Calu3 (cell line): ENCODE measurements at regions not wholly inside any gene's neighbourhood (a gene's known extent, or its start where the extent isn't known, plus 50 kb on each side); places are given as distances from the start of the nearest gene placed in this dataset.

Experiments used
- BruUV-seq: library from RNA; stranded (reverse); fragments of 400-500 nt; replicated peaks from 2 replicates; lab custom pipeline; 2021; lab: Mats Ljungman, UMichigan
- CTCF ChIA-PET: fragments of 300-600 bp; sonication (Branson Sonifier 250); formaldehyde crosslinking; loops from one replicate; lab custom pipeline; 2022; ENCODE audit warnings: antibody characterized with exemption; lab: Charles Lee
- DNase-seq: peaks from one replicate; pipeline ENCODE4 v3.0.0; 2022
- H3K27ac Mint-ChIP-seq: one replicate; pipeline ENCODE4 v1.8.0; 2022; ENCODE audit warnings: mixed read lengths; ENCODE audit not compliant: unreplicated experiment
- H3K27me3 Mint-ChIP-seq: one replicate; pipeline ENCODE4 v1.8.0; 2022; ENCODE audit warnings: mixed read lengths; ENCODE audit not compliant: unreplicated experiment
- H3K36me3 Mint-ChIP-seq: one replicate; pipeline ENCODE4 v1.8.0; 2022; ENCODE audit warnings: mild to moderate bottlenecking, moderate library complexity, mixed read lengths; ENCODE audit not compliant: insufficient read depth, unreplicated experiment
- H3K4me1 Mint-ChIP-seq: one replicate; pipeline ENCODE4 v1.8.0; 2022; ENCODE audit warnings: mild to moderate bottlenecking, low read depth, mixed read lengths; ENCODE audit not compliant: unreplicated experiment
- H3K4me3 Mint-ChIP-seq: one replicate; pipeline ENCODE4 v1.8.0; 2022; ENCODE audit warnings: mild to moderate bottlenecking, low read depth, moderate library complexity, mixed read lengths; ENCODE audit not compliant: unreplicated experiment
- H3K9me3 Mint-ChIP-seq: one replicate; pipeline ENCODE4 v1.8.0; 2022; ENCODE audit warnings: low read depth, mixed read lengths; ENCODE audit not compliant: unreplicated experiment
- intact Hi-C: fragments of 100-400 bp; cut with micrococcal nuclease; formaldehyde crosslinking; loops from one replicate; pipeline ENCODE4 v1.10.0; 2022; ENCODE audit not compliant: unreplicated experiment
- TF ChIP-seq, protein P1 (sequence below): fragments of 200-600 bp; IDR thresholded peaks from one replicate; pipeline ENCODE4 v1.8.0; 2022; ENCODE audit warnings: antibody characterized with exemption; ENCODE audit not compliant: unreplicated experiment

DNA sequence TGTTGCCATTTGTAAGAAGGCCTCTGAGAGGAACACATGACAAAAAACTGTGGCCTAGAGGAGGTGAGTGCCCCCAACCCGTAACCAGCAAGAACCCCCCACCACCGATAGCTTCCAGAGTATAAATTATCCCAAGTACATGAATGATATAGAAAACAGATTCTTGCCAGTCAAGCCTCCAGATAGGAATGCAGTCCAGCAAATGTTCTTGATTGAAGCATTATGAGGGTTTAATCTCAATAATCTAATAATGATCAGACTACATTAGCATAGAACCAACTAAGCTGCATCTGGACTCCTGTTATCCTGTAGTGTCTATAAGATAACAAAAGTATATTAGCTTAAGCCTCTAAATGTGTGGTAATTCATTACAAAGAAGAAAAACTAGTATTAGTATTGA is 908.9 kb upstream of the ATXN8OS start:
- peaks cover 17% of the 10 kb centered on the region for H3K4me1 Mint-ChIP-seq
- no peak for DNase-seq
- H3K27ac Mint-ChIP-seq = no peak overlapping the region
- H3K36me3 Mint-ChIP-seq = no peaks in the 10 kb centered on the region
- no peaks in the 10 kb centered on the region for H3K27me3 Mint-ChIP-seq
- CTCF ChIA-PET = no interaction called here
- BruUV-seq = no TSS peak
- no peak overlapping the region for H3K4me3 Mint-ChIP-seq
- TF ChIP-seq, protein P1, sequence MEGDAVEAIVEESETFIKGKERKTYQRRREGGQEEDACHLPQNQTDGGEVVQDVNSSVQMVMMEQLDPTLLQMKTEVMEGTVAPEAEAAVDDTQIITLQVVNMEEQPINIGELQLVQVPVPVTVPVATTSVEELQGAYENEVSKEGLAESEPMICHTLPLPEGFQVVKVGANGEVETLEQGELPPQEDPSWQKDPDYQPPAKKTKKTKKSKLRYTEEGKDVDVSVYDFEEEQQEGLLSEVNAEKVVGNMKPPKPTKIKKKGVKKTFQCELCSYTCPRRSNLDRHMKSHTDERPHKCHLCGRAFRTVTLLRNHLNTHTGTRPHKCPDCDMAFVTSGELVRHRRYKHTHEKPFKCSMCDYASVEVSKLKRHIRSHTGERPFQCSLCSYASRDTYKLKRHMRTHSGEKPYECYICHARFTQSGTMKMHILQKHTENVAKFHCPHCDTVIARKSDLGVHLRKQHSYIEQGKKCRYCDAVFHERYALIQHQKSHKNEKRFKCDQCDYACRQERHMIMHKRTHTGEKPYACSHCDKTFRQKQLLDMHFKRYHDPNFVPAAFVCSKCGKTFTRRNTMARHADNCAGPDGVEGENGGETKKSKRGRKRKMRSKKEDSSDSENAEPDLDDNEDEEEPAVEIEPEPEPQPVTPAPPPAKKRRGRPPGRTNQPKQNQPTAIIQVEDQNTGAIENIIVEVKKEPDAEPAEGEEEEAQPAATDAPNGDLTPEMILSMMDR = no peak
- intact Hi-C loops = no loop called here
- H3K9me3 Mint-ChIP-seq = no peaks in the 10 kb centered on the region

DNA sequence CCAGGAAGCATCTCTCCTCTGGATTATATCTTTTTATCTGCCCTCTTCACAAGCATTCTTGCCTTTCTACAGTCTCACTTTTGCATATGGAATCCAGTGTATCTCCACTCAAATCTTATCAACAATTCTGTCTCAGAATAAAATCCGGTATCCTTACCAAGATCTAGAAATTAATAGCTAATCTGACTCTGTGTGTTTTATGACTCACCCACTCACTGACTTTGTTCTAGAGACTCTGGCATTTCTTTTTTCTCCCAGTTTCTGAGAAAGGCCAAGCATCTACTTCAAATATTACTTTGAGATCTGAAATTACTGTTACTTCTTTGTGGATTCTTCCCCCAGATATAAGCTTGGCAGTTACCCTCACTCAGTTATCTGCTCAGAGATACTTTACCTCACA is 913.5 kb upstream of the ATXN8OS start:
- Mint-ChIP-seq H3K36me3 (no peaks in the 10 kb centered on the region), H3K27me3 (no peaks in the 10 kb centered on the region), H3K9me3 (no peaks in the 10 kb centered on the region), H3K27ac (no peak overlapping the region), H3K4me3 (no peak overlapping the region), H3K4me1 (peaks cover 21% of the 10 kb centered on the region)
- CTCF ChIA-PET = interaction anchor here (1.0 kb wide), 1 partner anchor 44 kb away, joined by 3 read pairs; no protein-coding TSS in a partner anchor
- TF ChIP-seq, protein P1 = no peak
- no peak for DNase-seq
- intact Hi-C loops = no loop called here
- BruUV-seq = no TSS peak

DNA sequence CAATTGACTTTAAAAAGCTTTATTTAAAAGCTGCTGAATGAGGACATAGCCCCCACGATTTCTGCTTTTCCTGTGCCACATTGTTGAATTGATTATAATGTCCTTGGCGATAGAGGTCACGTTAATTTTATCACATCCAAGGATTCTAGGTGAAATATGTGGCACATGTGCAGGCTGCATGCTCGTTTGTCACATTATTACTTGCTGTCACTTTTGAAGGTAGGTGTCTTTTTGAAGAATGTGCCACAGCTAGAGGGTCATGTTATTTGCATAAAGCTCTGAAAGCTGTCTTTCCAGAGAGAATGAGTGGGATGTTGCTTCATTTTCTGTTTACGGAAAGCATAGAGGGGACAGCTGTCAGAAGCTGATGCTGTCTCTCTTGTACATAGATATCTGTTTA is 927.6 kb upstream of the ATXN8OS start:
- H3K4me1 Mint-ChIP-seq = no peaks in the 10 kb centered on the region
- TF ChIP-seq, protein P1 = no peak
- intact Hi-C loops = no loop called here
- no peaks in the 10 kb centered on the region for H3K36me3 Mint-ChIP-seq
- no peak overlapping the region for H3K4me3 Mint-ChIP-seq
- H3K27me3 Mint-ChIP-seq = no peaks in the 10 kb centered on the region
- no TSS peak for BruUV-seq
- H3K27ac Mint-ChIP-seq = no peak overlapping the region
- no peaks in the 10 kb centered on the region for H3K9me3 Mint-ChIP-seq
- CTCF ChIA-PET = no interaction called here
- no peak for DNase-seq

DNA sequence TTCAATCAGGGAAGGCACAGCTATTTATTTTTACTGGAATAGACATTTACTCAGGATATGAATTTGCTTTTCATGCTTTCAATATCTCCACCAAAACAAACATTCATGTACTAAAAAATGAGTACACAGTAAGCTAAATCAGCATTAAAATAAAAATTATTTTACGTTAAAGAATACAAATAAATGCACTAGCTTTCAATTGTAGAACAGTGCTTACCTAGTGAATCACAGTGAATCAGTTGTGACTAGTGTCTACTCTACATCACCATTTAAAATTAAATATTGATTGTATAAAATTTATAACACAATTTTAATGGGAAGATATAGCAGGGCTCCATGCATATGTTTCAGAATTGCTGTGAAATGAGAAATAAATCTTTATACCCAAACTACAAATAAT is 929.6 kb upstream of the ATXN8OS start:
- H3K4me3 Mint-ChIP-seq = no peak overlapping the region
- TF ChIP-seq, protein P1 = no peak
- no peaks in the 10 kb centered on the region for H3K9me3 Mint-ChIP-seq
- no peaks in the 10 kb centered on the region for H3K4me1 Mint-ChIP-seq
- intact Hi-C loops = no loop called here
- CTCF ChIA-PET = no interaction called here
- no peak for DNase-seq
- no peaks in the 10 kb centered on the region for H3K27me3 Mint-ChIP-seq
- BruUV-seq = no TSS peak
- H3K36me3 Mint-ChIP-seq = no peaks in the 10 kb centered on the region
- no peak overlapping the region for H3K27ac Mint-ChIP-seq
